ENCODE measurements at regions not wholly inside any gene's neighbourhood (a gene's known extent, or its start where the extent isn't known, plus 50 kb on each side); places are given as distances from the start of the nearest gene placed in this dataset.
"Not testable (repeated sequence)": the region's sequence is repeated elsewhere in the genome, so short reads cannot be mapped to it uniquely, and the experiment has no call there.

DNA sequence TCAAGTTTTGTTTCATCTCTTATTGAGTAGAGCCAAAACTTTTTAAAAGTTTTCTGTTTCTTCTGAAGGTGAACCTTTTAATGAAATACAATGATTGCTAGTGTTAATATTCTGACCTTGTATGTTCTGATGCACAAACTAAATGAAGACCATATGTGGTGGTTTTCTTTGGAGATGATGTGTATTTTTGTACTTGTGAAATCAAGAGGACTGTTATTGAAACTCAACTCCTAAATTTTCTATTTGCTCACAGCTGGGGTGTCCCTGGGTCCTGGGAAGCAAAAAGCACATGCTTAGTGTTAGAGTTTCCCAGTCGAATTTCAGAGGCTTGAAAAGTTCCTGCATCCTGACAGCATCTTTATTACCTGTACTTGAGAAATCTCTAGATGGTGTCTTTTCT, 1185.8 kb upstream of the ALCAM start:
- no peak overlapping the region for H3K9ac ChIP-seq (ENCODE audit: insufficient read length, low read depth)
- H3K4me1 ChIP-seq (ENCODE audit: insufficient read depth, insufficient read length), result no peaks in the 10 kb centered on the region
- no peaks in the 10 kb centered on the region for H3K27me3 ChIP-seq (ENCODE audit: insufficient read depth, insufficient read length)
- no peak for DNase-seq (ENCODE audit: low read depth, low spot score)
- no peaks in the 10 kb centered on the region for H3K9me3 ChIP-seq (ENCODE audit: insufficient read depth, low read length)
- TF ChIP-seq ZNF274 (IDR thresholded peaks at IDR 0.05; ENCODE audit: low read depth, low read length) (no peak), SUZ12 (IDR thresholded peaks at IDR 0.05; ENCODE audit: extremely low read depth, insufficient read depth, insufficient read length) (no peak), YY1 (IDR thresholded peaks at IDR 0.05; ENCODE audit: insufficient read depth, insufficient read length) (no peak)
- no peak overlapping the region for H3K4me3 ChIP-seq (ENCODE audit: insufficient read length, low read depth)
- H3K36me3 ChIP-seq (ENCODE audit: insufficient read depth, insufficient read length, low read length), result no peaks in the 10 kb centered on the region

DNA sequence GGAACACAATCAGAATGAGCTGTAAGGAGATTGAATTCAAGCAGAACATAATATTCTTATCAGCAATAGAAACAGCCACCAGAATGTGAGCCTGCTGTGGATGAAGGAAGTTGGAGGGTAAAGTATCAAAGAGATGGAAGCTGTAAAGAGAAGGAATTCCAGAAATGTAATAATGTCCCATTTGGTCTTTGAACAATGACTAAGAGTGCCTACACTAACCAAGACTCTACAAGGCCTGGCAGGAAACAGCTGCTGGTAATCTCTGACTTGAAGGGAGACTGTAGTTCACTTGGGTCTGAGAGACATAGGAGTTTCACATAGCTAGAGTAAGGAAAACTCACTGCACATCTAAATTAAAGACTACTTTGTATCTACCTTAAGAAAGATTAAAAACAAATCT, 1176.0 kb upstream of the ALCAM start:
- Histone ChIP-seq H3K4me3 (ENCODE audit: insufficient read length, low read depth) (no peak overlapping the region), H3K9me3 (ENCODE audit: insufficient read depth, low read length) (no peaks in the 10 kb centered on the region), H3K36me3 (ENCODE audit: insufficient read depth, insufficient read length, low read length) (no peaks in the 10 kb centered on the region), H3K27me3 (ENCODE audit: insufficient read depth, insufficient read length) (no peaks in the 10 kb centered on the region), H3K9ac (ENCODE audit: insufficient read length, low read depth) (no peak overlapping the region), H3K4me1 (ENCODE audit: insufficient read depth, insufficient read length) (no peaks in the 10 kb centered on the region)
- DNase-seq (ENCODE audit: low read depth, low spot score), result no peak
- TF ChIP-seq YY1 (IDR thresholded peaks at IDR 0.05; ENCODE audit: insufficient read depth, insufficient read length) (no peak), SUZ12 (IDR thresholded peaks at IDR 0.05; ENCODE audit: extremely low read depth, insufficient read depth, insufficient read length) (no peak), ZNF274 (IDR thresholded peaks at IDR 0.05; ENCODE audit: low read depth, low read length) (no peak)

GRCh38 chr3:104198131-104198530, 1168.6 kb upstream of the ALCAM start:
- no peak for DNase-seq (ENCODE audit: low read depth, low spot score)
- Histone ChIP-seq H3K36me3 (ENCODE audit: insufficient read depth, insufficient read length, low read length) (no peaks in the 10 kb centered on the region), H3K27me3 (ENCODE audit: insufficient read depth, insufficient read length) (no peaks in the 10 kb centered on the region), H3K9me3 (ENCODE audit: insufficient read depth, low read length) (no peaks in the 10 kb centered on the region), H3K4me3 (ENCODE audit: insufficient read length, low read depth) (no peak overlapping the region), H3K4me1 (ENCODE audit: insufficient read depth, insufficient read length) (no peaks in the 10 kb centered on the region), H3K9ac (ENCODE audit: insufficient read length, low read depth) (no peak overlapping the region)
- TF ChIP-seq ZNF274 (IDR thresholded peaks at IDR 0.05; ENCODE audit: low read depth, low read length) (no peak), SUZ12 (IDR thresholded peaks at IDR 0.05; ENCODE audit: extremely low read depth, insufficient read depth, insufficient read length) (no peak), YY1 (IDR thresholded peaks at IDR 0.05; ENCODE audit: insufficient read depth, insufficient read length) (no peak)

DNA sequence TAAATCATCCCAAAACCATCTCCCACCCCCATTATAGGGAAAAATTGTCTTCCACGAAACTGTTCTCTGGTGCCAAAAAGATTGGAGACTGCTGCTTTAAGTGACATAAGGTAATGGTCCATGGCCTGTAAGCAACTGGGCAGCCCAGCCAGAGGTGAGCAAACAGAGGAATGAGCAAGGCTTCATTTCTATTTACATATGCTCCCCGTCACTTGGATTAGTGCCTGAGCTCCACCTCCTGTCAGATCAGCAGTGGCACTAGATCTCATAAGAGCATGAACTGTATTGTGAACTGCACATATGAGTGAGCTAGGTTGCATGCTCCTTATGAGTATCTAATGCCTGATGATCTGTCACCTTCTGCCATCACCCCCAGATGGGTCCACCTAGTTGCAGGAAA, 1159.8 kb upstream of the ALCAM start:
- Histone ChIP-seq H3K4me1 (ENCODE audit: insufficient read depth, insufficient read length) (no peaks in the 10 kb centered on the region), H3K4me3 (ENCODE audit: insufficient read length, low read depth) (no peak overlapping the region), H3K9ac (ENCODE audit: insufficient read length, low read depth) (no peak overlapping the region), H3K9me3 (ENCODE audit: insufficient read depth, low read length) (no peaks in the 10 kb centered on the region), H3K27me3 (ENCODE audit: insufficient read depth, insufficient read length) (no peaks in the 10 kb centered on the region), H3K36me3 (ENCODE audit: insufficient read depth, insufficient read length, low read length) (no peaks in the 10 kb centered on the region)
- no peak for DNase-seq (ENCODE audit: low read depth, low spot score)
- TF ChIP-seq ZNF274 (IDR thresholded peaks at IDR 0.05; ENCODE audit: low read depth, low read length), result no peak
- no peak for TF ChIP-seq SUZ12 (IDR thresholded peaks at IDR 0.05; ENCODE audit: extremely low read depth, insufficient read depth, insufficient read length)
- TF ChIP-seq YY1 (IDR thresholded peaks at IDR 0.05; ENCODE audit: insufficient read depth, insufficient read length), result no peak

- Histone ChIP-seq H3K9me3 (ENCODE audit: insufficient read depth, low read length) (no peaks in the 10 kb centered on the region), H3K9ac (ENCODE audit: insufficient read length, low read depth) (no peak overlapping the region), H3K4me1 (ENCODE audit: insufficient read depth, insufficient read length) (no peaks in the 10 kb centered on the region), H3K36me3 (ENCODE audit: insufficient read depth, insufficient read length, low read length) (no peaks in the 10 kb centered on the region), H3K4me3 (ENCODE audit: insufficient read length, low read depth) (no peak overlapping the region), H3K27me3 (ENCODE audit: insufficient read depth, insufficient read length) (no peaks in the 10 kb centered on the region)
- DNase-seq (ENCODE audit: low read depth, low spot score), result no peak
- TF ChIP-seq YY1 (IDR thresholded peaks at IDR 0.05; ENCODE audit: insufficient read depth, insufficient read length) (no peak), ZNF274 (IDR thresholded peaks at IDR 0.05; ENCODE audit: low read depth, low read length) (no peak), SUZ12 (IDR thresholded peaks at IDR 0.05; ENCODE audit: extremely low read depth, insufficient read depth, insufficient read length) (no peak)
These were observed 1152.4 kb upstream of the ALCAM start for GRCh38 chr3:104214277-104214676.

DNA sequence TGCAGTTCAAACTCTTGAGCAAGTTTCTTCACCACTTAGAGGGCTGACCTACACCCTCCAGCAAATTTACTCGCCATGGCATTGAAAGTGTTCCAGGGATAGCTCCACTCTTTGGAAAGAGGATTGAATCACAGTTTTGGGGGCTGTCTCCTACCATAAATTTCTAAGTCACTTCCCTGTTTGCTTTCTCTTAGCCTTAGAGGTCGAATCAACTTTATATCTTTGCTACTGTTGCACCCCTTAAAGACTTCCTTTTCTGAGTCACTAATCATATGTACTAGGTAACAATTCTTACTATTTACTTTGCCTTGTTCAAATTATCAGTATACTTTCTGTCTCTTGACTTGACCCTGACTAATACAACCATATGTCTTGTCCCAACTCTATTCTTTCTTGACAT, 1151.8 kb upstream of the ALCAM start:
- H3K4me1 ChIP-seq (ENCODE audit: insufficient read depth, insufficient read length), result no peaks in the 10 kb centered on the region
- TF ChIP-seq YY1 (IDR thresholded peaks at IDR 0.05; ENCODE audit: insufficient read depth, insufficient read length) (no peak), ZNF274 (IDR thresholded peaks at IDR 0.05; ENCODE audit: low read depth, low read length) (no peak), SUZ12 (IDR thresholded peaks at IDR 0.05; ENCODE audit: extremely low read depth, insufficient read depth, insufficient read length) (no peak)
- no peaks in the 10 kb centered on the region for H3K27me3 ChIP-seq (ENCODE audit: insufficient read depth, insufficient read length)
- no peak overlapping the region for H3K4me3 ChIP-seq (ENCODE audit: insufficient read length, low read depth)
- no peak for DNase-seq (ENCODE audit: low read depth, low spot score)
- H3K36me3 ChIP-seq (ENCODE audit: insufficient read depth, insufficient read length, low read length), result no peaks in the 10 kb centered on the region
- H3K9me3 ChIP-seq (ENCODE audit: insufficient read depth, low read length), result no peaks in the 10 kb centered on the region
- H3K9ac ChIP-seq (ENCODE audit: insufficient read length, low read depth), result no peak overlapping the region

GRCh38 chr3:104219046-104219445, 1147.7 kb upstream of the ALCAM start:
- not testable (repeated sequence) for H3K36me3 ChIP-seq (ENCODE audit: insufficient read depth, insufficient read length, low read length); H3K9me3 ChIP-seq (ENCODE audit: insufficient read depth, low read length); H3K27me3 ChIP-seq (ENCODE audit: insufficient read depth, insufficient read length); H3K4me1 ChIP-seq (ENCODE audit: insufficient read depth, insufficient read length); DNase-seq (ENCODE audit: low read depth, low spot score); H3K9ac ChIP-seq (ENCODE audit: insufficient read length, low read depth); H3K4me3 ChIP-seq (ENCODE audit: insufficient read length, low read depth)
